IPS DF 19.7 (cell line): ENCODE measurements at regions not wholly inside any gene's neighbourhood (a gene's known extent, or its start where the extent isn't known, plus 50 kb on each side); places are given as distances from the start of the nearest gene placed in this dataset.

Experiments
- DNase-seq: peaks from one replicate; pipeline ENCODE4 v3.0.0-alpha.2; 2013; ENCODE audit warnings: low read depth, low spot score

DNA sequence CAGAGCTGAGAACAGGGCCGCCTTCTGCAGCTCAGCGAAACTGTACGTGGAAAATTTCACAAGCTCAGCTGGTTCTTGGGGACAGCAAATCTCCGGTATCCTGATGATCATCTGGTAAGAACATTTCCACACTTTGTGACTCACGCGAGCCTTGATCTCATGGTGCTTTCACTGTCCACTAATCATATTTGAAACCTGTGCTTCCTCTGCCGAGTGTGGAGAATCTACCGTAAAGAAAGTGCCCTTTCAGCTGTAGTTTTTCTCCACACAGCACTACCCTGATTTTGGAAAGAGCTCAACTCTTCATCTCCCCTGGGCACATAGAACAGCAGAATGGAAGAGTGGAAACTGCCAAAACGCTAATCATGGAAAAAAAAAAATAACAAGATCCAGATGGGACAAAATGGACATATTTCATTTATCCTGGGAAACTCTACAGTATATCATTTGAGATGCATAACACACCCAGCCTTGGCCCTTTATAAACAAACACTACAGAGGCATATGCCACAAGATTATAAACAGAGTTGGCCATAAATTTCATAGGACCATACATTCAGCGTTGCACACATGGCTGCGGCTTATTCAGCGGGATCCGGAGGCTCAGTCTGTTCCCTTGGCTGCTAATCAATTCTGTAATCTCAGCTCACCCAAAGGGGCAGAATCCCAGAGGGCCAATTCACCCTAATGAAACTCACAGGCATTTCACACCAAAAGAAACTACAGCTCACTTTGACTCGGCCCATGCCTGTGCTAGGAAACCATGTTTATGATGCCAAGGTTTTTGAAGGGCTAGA lies 434.5 kb downstream of the HDGFL1 start:
- DNase-seq: no peak

DNA sequence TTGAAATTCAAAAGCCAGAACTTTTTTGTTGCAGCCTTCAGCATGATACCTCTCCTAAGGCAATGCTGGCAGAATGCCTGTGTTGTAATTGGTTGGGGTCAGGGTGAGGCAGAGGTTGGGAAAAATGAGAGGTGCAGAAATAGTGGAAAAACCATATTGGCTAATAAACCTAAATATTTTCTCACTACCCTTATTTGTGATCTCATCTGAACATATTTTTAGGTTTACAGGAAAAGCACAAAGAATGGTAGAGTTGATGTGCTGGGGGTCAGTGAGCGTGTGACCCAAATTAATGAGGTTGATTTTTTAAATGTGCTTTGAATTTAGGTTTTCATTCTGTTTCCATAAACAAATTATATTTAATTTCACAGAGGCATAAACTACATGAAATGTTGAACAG lies 437.3 kb downstream of the HDGFL1 start:
- DNase-seq: no peak

DNA sequence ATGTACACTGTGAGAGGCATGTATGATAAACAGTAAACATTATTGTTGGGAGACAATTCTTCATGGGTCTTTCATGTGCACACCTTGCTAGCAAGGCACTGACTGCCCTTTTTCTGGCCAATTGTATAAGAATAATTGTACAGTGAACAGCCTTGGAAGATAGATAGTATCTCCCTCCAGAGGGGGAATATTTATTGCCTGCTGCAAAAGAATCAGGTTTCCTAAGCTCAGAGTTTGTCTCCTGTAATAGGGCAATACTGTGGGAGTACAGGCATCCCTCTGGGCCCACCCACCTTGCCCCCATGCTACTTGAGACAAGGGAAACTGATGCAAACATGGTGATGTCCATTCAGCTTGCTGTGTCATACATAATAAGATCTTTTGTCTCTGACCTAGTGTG lies 442.2 kb downstream of the HDGFL1 start:
- no peak for DNase-seq

DNA sequence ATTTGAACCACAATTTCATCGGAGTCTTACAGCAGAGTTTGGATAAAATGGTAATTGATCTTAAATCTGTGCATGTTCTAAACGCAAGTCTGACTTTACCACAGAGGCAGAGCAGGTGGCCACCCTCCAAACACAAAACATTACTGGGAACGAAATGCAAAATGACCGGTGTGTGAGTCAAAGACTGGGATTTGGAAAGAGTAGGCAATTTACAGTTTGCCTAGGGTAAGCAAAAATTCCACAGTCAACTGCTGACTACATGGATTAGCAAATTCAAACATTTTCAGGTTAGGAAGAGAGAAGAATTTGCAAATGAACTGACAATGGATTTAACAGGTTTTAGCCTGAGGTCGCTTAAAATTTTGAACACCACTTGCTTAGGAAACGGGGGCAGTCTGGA lies 444.4 kb downstream of the HDGFL1 start:
- no peak for DNase-seq

DNA sequence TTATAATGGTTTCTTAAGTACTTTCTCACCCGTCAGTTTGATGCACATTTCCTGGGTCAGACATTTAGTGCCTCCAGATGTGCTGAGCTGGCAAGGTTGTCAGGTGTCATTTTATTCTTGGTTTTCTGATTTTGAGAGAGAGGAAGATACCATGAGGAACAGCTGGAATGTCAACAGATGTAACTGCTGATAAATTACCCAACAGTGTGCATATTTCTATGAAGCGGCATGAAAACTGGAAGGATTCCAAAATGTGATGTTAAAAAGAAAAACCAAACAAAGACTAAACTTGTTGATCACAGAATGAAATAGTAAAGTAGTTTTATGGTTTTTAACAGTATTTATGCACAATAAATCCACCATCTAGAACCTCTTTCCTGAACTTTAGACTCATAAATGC lies 447.3 kb downstream of the HDGFL1 start:
- no peak for DNase-seq

DNA sequence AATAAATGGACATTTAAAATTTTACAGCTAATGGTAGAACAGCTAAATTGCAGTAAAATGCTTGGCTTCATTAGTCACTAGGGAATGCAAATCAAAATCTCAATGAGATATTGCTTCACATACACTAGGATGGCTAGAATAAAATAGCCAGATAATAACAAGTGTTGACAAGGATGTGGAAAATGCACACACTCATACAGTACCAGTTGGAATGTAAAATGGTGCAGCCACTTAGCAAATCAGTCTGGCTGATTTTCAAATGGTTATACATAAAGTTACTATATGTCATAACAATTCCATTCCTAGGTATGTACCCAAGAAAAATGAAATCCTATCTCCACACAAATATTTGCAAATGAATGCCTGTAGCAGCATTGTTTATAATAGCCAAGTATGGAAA lies 452.1 kb downstream of the HDGFL1 start:
- DNase-seq: no peak

DNA sequence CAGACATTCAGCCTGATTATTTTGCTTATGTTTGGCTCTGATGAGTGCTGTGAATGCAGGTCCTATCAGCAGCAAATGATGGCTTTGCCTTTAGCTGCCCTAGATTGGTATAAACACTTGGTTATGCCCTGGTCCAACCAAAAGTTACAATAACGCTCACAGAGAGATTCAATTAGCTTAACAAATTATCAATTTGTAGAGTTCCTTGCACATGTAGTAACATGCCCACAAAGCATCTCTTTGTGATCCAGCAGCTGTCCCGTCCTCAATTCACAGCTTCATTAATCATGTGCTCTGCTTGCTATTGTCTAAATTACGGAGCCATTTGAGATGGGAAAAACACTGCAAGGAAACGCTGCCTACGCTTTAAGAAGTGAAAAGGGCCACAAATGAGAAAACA lies 457.9 kb downstream of the HDGFL1 start:
- DNase-seq: no peak

DNA sequence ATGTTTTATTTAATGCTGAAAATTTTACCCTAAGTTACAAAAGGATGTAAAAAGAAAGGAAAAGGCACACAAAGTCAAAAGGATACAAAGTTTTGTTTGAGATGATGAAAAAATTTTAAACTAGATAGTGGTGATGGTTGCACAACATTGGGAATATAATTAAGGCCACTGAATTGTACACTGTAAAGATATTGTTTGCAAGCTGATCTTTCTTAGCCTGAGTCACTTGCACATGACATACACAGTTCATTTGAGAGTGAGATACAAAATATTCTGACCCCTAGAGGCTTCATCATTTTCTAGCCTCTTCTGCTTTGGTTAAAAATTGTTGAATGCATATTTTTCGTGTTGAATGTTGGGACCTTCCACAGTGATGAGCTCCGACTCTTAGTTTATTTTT lies 462.6 kb downstream of the HDGFL1 start:
- no peak for DNase-seq

DNA sequence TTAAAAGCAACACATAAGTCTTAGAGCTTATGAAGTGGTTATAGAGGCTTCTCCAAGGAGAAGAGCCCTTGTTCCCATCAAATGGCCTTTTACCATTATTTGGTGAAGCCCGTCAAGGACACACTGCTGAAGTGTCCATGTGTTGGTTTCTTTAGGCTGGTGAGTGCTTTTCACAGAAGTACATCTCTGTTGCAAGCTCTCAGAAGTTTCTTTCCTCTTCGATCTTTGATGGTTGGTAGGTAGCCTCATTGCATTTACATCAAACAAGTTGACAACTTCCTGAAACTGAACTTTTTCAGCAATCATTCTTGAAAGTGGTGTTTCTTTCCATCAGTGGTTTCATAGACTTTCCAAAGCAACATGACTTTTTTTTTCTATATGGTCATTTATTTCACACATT lies 465.6 kb downstream of the HDGFL1 start:
- DNase-seq: no peak

DNA sequence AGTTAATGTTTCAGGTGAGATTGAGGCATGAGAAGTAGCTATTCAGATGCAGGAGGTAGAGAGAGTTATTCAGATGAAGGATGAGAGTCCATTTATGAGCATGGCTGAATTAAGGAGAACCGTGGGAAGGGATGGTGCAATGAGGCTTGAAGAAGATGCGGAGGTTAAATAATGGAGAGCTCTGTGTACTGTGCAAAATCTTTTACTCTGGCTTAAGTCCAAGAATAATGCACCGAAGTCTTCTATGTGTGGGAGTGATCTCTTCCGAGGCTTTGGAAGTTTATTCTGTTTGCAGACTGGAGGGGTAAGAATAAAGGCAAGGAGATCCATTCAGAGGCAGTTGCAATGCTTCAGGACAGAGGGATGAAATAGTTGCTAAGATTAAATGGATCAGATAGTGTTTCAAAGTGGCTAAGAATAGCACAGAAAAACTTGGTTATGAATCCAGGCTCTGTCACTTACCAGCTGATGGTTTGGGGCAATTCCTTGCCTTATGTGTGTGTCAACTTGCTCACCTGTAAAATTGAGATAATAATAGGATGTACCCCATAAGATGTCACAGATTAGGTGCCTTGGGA lies 467.1 kb downstream of the HDGFL1 start:
- no peak for DNase-seq

DNA sequence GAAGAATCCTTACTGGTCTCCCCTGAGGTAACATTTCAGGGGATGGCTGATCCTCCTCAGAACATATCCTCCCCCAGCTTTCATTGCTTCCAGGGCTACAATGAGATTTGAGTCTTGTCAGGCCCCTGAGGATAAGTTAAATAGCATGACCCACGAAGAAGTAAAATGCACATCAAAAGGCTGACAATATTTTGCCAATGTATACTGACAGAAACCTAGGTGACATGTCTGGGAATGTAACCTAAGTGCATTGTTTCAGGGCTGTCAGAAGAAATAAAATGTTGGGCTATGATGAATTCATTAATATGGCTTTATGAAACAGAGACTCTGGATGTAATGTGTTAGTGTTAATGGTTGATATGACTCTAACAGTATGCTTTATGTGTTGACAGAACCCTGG lies 471.5 kb downstream of the HDGFL1 start:
- no peak for DNase-seq

DNA sequence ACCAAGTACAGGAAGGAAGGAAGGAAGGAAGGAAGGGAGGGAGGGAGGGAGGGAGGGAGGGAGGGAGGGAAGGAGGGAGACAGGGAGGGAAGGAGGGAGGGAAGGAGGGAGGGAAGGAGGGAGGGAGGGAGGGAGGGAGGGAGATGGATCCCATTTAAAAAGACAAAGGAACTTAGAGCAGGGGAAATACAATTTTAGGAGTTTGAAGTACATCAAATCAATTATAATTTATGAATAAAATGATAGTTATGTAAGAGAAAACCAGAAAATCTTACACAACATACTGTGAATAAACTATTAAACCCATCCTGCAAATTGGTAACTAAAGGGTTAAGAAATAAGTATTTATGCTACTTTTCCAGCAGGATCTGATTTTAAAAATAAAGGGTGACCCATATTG lies 475.9 kb downstream of the HDGFL1 start:
- no peak for DNase-seq

DNA sequence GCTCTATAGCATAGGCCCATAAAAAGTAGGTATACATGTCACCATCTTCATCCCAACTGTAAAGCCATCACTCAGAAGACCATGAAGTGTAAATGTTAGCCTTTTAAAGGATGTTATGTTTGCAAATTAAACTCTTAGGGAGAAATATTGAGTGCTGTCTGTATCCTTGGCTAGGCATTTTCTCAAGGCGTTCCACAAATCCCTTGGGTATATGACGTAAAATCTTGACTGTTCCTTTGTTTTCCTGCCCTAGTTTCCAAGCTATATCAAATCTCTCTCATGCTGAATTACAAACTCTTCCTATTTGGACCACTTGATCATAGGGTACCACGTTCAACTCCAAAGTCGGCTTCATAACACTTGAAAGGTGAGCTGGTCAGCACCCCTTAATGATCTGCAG lies 486.2 kb downstream of the HDGFL1 start:
- DNase-seq: no peak

DNA sequence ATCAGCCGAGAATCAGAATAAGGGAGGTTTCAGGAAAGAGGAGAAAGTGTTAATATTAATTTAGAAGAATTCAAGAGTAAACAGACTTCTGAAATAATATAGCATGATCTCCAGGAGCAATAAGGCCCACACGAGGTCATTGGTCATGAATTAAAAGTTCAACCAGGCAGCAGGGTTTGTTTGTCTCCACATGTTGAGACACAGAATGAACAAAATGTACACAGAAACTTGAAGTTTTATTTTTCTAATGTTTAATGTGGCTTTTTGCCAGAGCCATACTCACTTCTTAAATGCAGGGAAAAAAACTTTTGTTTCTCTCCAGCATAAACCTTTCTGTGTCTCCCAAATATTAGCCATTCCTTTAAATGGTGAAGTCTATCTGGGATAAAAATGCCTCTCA lies 504.5 kb downstream of the HDGFL1 start:
- no peak for DNase-seq

DNA sequence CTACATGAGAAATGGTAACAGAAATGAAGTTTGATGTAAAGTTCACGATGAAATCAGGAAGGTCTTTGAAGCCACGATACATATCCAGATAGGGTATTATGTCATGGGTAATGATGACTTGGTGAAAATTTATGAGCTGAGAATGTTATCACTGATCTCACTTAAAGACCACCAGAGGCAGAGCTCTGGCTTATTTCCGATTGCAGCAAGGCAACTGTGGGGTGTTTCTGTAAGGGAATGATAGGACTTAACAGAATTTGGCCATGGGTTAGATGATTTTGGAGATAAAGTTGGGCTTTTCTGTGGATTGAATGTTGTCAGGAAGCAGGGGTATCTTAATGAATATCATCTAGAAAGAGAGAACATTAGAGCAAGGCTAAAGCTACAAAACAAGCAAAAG lies 508.4 kb downstream of the HDGFL1 start:
- DNase-seq: no peak

DNA sequence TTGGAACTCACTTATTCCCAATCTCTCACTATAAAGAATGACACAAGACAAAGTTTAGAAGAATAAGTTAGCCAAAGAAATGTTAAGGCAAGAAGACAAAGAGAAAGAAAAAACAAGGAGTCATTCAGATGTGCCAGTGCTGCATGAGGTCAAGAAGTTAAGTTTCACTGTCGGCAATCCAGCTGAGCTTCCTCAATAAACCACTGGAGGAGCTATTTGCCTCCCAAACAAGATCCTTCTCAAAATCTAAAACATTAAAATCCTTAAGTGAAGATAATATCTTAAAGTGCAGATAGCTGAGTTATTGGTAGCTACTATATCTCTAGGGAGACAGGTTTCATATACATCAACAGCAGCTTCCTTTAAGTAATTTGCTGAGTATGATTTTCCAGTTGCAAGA lies 512.3 kb downstream of the HDGFL1 start:
- DNase-seq: no peak

DNA sequence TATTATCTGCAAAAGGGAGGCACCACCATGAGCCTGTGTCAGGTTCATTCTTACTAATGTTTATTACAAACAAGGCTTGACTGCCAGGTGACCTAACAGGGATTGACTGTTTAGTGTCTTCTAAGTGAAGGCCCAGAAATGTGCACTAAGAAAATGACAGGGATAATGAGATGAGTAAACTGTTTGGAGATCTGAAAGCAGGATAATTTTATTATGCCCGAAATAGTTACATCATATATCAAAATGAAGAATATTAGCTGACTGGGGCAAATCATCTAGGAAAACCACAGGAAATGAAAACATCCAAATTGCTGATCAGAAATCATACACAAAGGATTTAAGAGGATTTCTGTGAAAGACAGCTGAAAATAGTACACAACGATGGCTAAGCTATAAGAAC lies 516.7 kb downstream of the HDGFL1 start:
- no peak for DNase-seq

DNA sequence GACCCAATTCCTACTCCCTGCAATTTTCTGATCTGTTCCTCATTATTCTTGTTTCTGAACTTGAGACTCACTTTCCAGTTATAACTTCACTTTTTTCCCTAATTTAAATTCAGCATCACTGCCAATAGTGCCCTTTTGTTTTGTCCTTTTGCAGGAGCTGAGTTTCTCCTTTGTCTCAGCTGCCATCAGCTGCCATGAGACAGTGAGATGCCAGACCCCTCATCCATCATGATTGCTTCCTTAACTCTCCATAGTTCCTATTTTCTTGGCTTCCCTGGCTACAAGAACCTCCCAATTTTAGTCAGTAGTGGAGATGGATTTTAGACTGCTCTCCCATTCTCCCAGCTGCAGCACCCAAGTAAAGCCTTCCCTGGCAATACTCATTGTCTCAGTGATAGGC lies 518.1 kb downstream of the HDGFL1 start:
- DNase-seq: no peak

DNA sequence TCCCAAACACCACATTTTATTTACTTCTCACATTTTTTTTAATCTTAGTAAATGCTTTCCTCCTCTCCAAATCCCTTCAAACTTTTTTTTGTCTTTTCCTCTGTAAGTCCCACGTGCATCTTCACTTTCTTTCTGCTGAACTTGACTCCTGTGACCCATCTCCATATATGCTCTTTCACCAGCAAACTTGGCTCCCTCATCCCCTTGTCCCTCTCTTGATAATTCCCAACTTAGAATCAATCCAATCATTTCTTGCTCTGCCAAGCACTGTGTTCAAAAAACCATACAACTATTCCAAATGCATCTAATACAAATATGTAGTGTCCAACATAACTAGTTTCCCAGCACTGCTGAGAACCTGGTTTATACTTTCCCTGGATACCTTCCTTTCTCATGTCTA lies 519.4 kb downstream of the HDGFL1 start:
- DNase-seq: no peak

DNA sequence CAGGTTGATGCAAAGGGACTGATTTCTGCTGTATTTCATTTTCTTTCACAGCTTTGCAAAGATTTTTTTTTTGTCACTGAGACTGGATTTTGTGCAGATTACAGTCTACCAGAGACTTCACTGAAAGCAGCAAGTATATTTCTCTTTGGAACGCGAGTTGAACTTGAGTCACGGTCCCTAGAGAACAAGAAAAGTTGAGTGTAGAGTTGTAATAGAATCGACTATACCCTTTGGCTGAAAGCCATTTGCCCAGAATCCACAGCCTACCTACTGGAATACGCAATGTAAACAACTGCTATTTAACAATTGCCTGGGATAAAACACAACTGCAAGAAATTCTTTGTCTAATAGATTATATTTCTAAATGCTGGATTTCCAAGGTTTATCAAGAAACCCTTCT lies 520.6 kb downstream of the HDGFL1 start:
- DNase-seq: no peak

DNA sequence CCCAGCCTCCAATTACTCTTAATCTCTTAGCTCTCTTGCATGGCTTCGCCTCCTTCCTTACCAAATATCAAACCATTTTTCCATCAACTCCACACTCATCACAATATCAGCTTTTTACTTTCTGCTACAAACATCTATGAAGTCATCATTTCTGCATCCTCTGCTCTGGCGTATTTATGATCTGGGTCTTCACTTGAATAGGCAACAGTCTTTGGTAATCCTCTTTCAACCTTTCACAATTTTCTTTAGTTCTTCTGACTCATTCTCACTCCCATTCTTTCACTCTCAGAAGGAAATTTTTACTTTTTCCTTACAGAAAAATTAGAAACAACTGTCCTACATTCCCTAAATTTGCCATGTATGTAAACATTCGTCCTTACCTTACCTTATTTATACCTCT lies 522.4 kb downstream of the HDGFL1 start:
- DNase-seq: no peak

DNA sequence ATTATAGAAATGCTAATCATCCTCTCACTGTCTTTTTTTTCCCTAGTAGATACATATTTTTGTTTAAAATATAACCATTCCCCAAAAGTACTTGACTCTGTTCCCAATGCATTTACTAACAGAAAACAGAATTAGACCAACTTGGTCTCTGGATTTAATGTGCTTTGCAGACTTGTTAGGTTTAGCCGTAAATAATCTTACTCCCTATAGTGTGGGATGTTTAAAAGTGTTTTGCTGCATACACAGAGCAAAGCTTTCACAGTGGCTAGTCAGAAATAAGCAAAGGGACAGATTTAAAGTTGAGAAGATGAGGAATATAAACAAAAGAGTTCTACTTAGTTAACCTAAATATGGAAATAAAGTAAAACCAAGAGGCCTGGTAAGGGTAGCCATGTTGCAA lies 527.5 kb downstream of the HDGFL1 start:
- no peak for DNase-seq

DNA sequence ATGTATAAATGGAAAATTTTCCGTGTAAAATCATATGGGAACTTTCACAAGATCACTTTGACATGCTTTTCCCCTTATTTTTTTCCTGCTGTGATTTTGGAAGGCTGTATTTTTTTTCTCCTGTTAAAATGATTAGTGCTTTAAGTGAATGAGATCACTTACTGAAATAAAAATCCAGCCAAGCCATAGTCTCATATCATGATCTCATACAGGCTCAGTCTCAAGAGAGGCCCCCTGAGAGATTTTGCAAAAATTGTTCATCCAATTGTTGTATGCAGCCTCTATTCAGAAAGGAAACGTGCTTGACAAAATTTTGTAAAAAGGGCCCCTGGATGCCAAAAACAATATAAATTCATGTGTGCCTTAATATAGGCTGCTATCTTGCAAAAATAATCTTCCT lies 528.2 kb downstream of the HDGFL1 start:
- no peak for DNase-seq

DNA sequence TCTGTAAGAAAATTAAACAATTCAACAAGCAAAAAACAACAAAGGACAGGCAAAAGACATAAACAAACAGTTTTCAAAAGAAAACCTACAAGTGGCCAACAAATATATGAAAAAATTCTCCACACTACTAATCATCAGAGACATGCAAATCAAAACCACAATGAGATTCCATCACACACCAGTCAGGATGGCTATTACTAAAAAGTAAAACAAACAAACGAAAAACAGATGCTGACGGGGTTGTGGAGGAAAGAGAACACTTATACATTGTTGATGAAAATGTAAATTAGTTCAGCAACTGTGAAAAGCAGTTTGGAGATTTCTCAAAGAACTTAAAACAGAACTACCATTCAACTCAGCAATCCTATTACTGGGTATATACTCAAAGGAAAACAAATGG lies 537.6 kb downstream of the HDGFL1 start:
- no peak for DNase-seq
